GM21825 (cell line): ENCODE measurements at regions not wholly inside any gene's neighbourhood (a gene's known extent, or its start where the extent isn't known, plus 50 kb on each side); places are given as distances from the start of the nearest gene placed in this dataset.

Experiments used
- ATAC-seq: cut with Tn5 transposase; IDR thresholded peaks from one replicate; pipeline ENCODE4 v1.9.1; 2021; ENCODE audit warnings: mild to moderate bottlenecking, moderate library complexity; ENCODE audit not compliant: unreplicated experiment

GRCh38 chr1:99565606-99566289 lies 80.2 kb upstream of the PALMD start:
- no peak for ATAC-seq

DNA sequence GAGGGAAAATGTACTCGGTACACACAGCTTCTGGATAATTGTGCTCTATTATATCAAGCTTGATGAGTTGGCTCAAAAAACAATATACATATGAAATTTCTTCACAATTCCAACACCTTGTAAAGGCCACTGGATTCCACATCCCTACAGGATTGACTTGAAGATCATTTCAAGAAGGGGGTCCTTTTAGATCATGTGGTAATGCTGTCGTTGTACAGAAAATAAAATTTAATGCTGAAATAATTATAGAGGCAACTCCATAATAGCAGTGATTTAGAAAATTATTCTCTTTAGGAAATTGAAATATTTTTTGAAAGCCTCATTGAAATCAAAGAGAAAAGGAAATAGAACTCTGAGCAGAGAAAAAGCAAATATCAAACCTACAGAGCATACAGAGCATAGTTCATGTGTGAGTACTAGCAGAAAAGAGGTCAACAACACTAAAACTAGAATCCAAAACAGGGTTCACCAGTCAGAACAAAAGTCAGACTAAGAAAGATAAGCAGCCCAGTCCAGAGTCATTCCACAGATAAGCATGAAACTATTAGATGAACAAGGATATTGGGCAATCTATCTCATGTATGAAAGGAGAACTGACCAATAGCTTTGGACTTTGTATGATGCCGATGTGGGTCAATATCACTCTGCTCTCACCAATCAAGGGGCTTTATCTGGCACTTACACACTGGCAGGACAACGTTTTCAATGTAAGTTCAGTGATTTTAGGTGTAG lies 79.5 kb upstream of the PALMD start:
- no peak for ATAC-seq

- ATAC-seq: no peak
Measured at GRCh38 chr1:99570486-99571089, 75.3 kb upstream of the PALMD start.

- no peak for ATAC-seq
Measured at GRCh38 chr1:99571092-99571734, 74.7 kb upstream of the PALMD start.

GRCh38 chr1:99573431-99574217 lies 72.3 kb upstream of the PALMD start:
- no peak for ATAC-seq

- no peak for ATAC-seq
Measured at GRCh38 chr1:99577313-99577712, 68.6 kb upstream of the PALMD start.

DNA sequence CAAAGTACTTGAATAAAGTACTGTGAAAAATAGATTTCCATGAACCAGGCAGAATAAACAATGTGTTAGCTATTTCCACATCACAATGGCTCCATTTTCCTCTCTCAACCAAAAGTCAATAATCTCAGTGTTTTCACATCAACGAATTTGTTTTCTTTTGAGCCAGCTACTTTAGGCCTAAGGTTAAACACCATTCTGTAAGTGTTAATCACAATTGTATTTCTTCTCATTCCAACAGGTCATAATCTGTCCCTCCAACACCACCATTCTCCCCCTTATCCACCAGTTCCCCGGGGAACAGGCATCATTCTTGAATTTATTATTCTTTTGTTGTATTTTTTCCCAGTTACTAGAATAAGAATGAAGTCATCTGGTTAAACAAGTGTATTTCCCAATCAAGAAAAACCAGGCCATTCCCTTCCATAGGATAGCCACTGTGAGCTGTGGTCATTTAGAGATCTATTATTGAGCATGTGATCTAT lies 66.2 kb upstream of the PALMD start:
- no peak for ATAC-seq

DNA sequence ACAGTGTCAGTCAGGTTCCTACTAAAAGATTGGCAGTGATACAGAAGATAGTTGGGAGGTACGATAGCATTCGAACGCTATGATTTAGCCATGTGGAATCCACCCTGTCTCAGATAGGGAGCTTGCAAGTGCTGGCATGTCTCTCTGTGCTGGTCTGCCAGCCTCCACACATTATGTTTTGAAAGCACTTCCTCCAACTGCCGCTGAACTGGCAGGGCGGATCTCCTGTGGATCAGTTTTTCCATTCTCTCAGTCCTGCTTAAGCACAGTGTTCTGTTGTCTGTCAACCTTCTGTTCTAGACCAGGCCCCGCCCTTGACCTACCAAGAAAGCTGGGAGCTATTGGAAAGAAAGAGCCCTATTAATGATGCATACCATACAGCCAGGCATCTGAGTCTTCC lies 65.5 kb upstream of the PALMD start:
- no peak for ATAC-seq

GRCh38 chr1:99587008-99587407 lies 58.9 kb upstream of the PALMD start:
- ATAC-seq: no peak

GRCh38 chr1:99589186-99589636 lies 56.7 kb upstream of the PALMD start:
- ATAC-seq: no peak

- no peak for ATAC-seq
Measured at GRCh38 chr1:99590578-99591209, 55.2 kb upstream of the PALMD start.

GRCh38 chr1:99591886-99592285 lies 54.0 kb upstream of the PALMD start:
- no peak for ATAC-seq

DNA sequence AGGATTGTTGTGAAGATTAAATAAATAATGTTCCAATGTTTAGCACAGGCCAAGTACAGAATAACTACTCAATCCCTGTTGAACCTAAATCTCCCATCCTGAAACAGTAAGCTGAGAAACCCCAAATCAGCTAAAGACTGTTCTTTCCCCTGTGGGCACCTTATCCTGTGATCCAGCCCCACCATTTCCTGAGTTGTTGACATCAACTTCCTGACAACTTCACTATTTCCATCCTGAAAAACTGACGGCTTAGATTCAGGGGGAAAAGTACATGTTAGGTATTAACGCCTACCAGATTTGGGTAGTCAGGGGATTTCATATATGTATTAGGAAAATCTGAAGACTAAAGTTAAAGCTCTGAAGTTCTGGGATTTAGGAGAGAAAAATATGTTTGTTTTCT lies 51.7 kb upstream of the PALMD start:
- ATAC-seq: no peak

DNA sequence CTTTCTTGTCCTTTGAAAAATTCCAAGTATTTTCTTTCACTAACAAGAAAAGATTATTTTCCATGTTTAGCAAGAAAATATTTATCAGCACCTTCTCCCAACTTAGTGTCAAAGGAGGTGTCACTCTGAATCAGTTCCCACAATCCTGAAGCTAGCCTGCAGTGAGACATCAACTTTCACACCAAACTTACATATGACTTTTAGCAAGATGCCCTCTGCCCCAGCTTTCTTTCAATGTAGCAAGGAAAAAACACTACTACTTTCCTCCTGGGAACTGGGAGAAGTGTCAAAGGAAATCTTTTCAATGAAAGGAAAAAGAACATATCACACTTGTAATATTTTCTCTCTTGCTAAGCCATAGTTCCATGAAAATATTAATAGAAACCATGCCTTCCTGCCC lies 50.9 kb upstream of the PALMD start:
- ATAC-seq: no peak

GRCh38 chr1:99595441-99595840 lies 50.5 kb upstream of the PALMD start:
- ATAC-seq: no peak
